ENCODE measurements at regions not wholly inside any gene's neighbourhood (a gene's known extent, or its start where the extent isn't known, plus 50 kb on each side); places are given as distances from the start of the nearest gene placed in this dataset.
"Not testable (repeated sequence)": the region's sequence is repeated elsewhere in the genome, so short reads cannot be mapped to it uniquely, and the experiment has no call there.

DNA sequence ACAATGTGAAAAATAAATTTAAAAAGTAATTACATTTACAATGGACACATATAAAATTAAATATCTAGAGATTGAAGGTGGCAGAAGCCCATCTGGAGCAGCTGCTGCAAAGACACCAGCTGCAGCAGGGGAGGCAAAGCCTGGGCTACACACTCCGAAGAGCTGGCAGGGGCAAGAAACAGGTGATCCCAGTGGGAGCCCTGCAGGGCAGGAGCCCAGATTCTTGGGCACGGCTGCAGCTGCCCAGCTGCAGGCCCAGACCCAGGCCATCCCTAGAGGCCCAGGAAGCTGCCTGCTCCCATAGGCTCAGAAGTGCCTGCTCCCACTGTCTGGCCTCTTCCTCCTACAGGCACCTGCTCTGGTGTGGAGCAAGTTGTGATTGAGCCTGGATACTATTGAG is 1547.9 kb upstream of the SPRY2 start:
- TF ChIP-seq, protein P1, sequence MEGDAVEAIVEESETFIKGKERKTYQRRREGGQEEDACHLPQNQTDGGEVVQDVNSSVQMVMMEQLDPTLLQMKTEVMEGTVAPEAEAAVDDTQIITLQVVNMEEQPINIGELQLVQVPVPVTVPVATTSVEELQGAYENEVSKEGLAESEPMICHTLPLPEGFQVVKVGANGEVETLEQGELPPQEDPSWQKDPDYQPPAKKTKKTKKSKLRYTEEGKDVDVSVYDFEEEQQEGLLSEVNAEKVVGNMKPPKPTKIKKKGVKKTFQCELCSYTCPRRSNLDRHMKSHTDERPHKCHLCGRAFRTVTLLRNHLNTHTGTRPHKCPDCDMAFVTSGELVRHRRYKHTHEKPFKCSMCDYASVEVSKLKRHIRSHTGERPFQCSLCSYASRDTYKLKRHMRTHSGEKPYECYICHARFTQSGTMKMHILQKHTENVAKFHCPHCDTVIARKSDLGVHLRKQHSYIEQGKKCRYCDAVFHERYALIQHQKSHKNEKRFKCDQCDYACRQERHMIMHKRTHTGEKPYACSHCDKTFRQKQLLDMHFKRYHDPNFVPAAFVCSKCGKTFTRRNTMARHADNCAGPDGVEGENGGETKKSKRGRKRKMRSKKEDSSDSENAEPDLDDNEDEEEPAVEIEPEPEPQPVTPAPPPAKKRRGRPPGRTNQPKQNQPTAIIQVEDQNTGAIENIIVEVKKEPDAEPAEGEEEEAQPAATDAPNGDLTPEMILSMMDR (IDR thresholded peaks at IDR 0.05; ENCODE audit: low read depth, low read length), result no peak

DNA sequence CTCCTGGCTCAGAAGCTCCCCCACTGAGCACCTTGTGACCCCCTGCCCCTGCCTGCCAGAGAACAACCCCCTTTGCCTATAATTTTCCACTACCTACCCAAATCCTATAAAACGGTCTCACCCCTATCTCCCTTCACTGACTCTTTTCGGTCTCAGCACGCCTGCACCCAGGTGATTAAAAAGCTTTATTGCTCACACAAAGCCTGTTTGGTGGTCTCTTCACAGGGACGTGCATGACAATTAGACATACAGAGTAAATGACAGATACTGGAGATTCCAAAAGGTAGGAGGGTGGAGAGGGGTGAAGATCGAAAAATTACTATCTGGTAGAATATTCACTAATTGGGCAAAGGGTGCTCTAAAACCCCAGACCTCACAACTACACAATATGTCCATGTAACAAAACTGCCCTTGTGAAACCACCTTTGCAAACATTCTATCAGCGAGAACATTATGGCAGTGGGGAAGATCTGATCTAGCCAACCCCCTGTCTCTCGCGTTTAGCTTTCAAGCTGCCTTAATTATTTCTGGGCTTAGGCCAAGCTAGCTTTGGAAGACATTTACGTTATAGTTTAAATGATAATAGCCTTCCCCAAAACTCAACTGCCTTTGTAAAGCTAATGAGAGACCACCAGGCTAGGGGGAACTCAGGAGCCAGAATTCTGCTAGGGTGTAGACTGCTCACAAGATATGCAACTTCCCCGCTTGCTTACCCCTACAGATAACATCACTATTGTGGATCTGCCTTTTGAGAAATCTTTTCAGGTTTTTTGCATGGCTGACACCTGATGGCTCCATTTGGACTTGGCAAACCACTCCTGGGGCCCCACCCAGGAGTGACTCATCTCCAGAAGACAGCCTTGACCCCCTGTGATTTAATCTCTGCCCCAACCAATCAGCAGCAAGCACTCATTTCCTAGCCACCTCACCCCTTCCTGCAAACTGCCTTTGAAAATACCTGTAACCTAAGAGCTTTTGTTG is 1534.0 kb upstream of the SPRY2 start:
- TF ChIP-seq, protein P1 (IDR thresholded peaks at IDR 0.05; ENCODE audit: low read depth, low read length), result no peak
- H3K4me3 ChIP-seq (ENCODE audit: low read depth, low read length), result no peak overlapping the region

More for the DNA sequence above, 1547.9 kb upstream of the SPRY2 start:
- no peak overlapping the region for H3K4me3 ChIP-seq (ENCODE audit: low read depth, low read length)

DNA sequence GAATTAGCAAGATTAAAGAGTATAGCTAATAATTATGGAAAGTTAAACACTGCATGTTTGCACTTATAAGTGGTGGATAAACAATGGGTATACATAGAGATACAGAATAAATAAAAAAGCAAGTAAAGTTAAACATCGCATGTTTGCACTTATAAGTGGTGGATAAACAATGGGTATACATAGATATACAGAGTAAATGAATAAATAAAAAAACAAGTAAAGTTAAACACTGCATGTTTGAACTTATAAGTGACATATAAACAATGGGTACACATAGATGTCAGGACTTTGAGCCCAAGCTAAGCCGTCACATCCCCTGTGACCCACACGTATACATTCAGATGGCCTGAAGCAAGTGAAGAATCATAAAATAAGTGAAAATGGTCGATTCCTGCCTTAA is 1533.3 kb upstream of the SPRY2 start:
- TF ChIP-seq, protein P1 (IDR thresholded peaks at IDR 0.05; ENCODE audit: low read depth, low read length), result no peak
- no peak overlapping the region for H3K4me3 ChIP-seq (ENCODE audit: low read depth, low read length)

DNA sequence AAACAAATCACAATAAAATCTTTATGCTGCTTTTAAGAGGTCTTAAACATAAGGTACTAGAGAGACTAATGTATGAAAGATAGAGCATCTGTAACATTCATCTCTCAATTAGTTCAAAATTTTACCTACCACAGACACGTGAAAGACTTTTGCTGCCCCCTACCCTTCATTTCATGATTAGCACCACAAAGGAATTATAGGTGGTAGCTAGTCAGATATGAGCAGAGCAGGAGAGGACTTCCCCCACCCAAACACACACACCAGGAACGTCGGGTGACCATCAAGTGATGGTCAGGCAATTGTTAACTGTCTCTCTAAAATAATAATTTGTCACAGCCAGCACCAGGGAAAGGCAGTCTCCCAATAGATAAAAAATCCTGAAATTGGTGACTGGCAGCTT is 1531.7 kb upstream of the SPRY2 start:
- TF ChIP-seq, protein P1 (IDR thresholded peaks at IDR 0.05; ENCODE audit: low read depth, low read length), result no peak
- H3K4me3 ChIP-seq (ENCODE audit: low read depth, low read length), result no peak overlapping the region

DNA sequence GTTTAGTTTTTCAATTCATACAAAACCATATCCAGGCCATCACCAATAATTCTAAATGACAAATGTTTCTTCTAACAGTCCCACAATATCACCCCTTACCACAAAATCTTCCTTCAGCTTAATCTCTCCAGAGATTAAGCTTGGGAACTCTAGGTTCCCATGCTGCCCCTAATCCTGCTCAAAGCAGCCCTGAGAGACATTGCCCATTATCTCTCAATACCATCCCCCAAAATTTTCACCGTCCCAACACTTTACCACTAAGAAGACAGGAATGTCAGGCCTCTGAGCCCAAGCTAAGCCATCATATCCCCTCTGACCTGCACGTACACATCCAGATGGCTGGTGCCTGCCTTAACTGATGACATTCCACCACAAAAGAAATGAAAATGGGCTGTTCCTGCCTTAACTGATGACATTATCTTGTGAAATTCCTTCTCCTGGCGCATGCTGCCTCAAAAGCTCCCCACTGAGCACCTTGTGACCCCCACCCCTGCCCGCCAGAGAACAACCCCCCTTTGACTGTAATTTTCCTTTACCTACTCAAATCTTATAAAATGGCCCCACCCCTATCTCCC is 1530.9 kb upstream of the SPRY2 start:
- not testable (repeated sequence) for H3K4me3 ChIP-seq (ENCODE audit: low read depth, low read length)

DNA sequence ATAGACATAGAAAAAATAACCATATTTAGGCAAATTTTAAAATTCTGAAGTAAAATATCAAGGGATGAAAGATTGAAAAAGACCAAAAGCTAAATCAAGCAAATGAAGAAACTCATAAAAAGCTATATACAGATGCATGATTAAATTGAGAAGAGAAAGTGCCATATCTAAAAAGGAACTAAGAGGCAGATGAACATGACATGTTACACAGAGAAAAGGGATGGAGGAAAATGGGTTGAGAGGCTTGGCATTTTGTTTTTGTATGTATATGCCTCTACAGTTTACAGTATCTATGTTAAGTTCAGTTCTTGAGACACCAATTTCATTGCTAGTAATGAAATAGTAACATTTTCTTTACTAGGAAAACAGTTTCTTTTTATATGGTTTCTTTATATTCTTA is 1507.4 kb upstream of the SPRY2 start:
- H3K4me3 ChIP-seq (ENCODE audit: low read depth, low read length), result no peak overlapping the region
- TF ChIP-seq, protein P1 (IDR thresholded peaks at IDR 0.05; ENCODE audit: low read depth, low read length), result no peak

DNA sequence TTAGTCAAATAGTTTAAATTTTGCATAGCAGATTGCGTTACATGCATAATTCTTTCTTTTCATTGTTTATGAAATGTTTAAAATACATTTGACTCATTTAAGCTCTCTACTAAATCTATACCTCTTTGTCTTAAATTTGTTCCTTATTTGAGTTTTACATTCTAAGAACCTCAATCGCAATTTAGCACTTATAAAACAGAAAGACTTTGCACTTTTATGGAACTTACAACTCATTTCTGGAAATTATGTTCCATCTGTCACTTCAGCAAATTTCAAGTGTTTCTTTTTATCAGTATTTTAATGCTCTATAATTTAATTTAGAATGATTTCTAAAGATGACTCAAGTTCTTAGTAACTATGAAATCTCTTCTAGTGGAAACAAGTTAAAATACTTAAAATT is 1505.8 kb upstream of the SPRY2 start:
- TF ChIP-seq, protein P1 (IDR thresholded peaks at IDR 0.05; ENCODE audit: low read depth, low read length), result no peak

More for the DNA sequence above, 1505.8 kb upstream of the SPRY2 start:
- no peak overlapping the region for H3K4me3 ChIP-seq (ENCODE audit: low read depth, low read length)

Data from WI38 (cell line).